WTC11 (cell line): ENCODE measurements at regions not wholly inside any gene's neighbourhood (a gene's known extent, or its start where the extent isn't known, plus 50 kb on each side); places are given as distances from the start of the nearest gene placed in this dataset.

Experiments
- ATAC-seq: fragments of 200-7000 bp; cut with Tn5 transposase; 2 replicates; pipeline ENCODE4 v1.10.0; 2021; ENCODE audit warnings: mild to moderate bottlenecking, moderate library complexity
- CTCF ChIA-PET: fragments of 300-600 bp; sonication (Branson Sonifier 250); formaldehyde crosslinking; loops from one replicate; lab custom pipeline; 2021; ENCODE audit warnings: antibody characterized with exemption; lab: Charles Lee
- POLR2A ChIA-PET: fragments of 350-600 bp; sonication (Branson Sonifier 250); formaldehyde crosslinking; loops from one replicate; lab custom pipeline; 2021; ENCODE audit warnings: antibody characterized with exemption; lab: Charles Lee
- DNase-seq: peaks from one replicate; pipeline ENCODE4 v3.0.0; 2021; ENCODE audit warnings: low spot score
- H3K27ac Mint-ChIP-seq: 2 replicates; pipeline ENCODE4 v1.8.0; 2021; ENCODE audit warnings: mixed read lengths
- H3K27me3 Mint-ChIP-seq: 2 replicates; pipeline ENCODE4 v1.8.0; 2021; ENCODE audit warnings: low read depth, mild to moderate bottlenecking, moderate library complexity, mixed read lengths
- H3K36me3 Mint-ChIP-seq: 2 replicates; pipeline ENCODE4 v1.8.0; 2021; ENCODE audit warnings: mixed read lengths
- H3K4me1 Mint-ChIP-seq: 2 replicates; pipeline ENCODE4 v1.8.0; 2022; ENCODE audit warnings: mixed read lengths
- H3K4me3 Mint-ChIP-seq: 2 replicates; pipeline ENCODE4 v1.8.0; 2021; ENCODE audit warnings: mild to moderate bottlenecking, moderate library complexity, mixed read lengths
- H3K9me3 Mint-ChIP-seq: 2 replicates; pipeline ENCODE4 v1.8.0; 2021; ENCODE audit warnings: mixed read lengths
- ESRRA ChIP-seq: sonication (generic); formaldehyde crosslinking; IDR thresholded peaks from 2 replicates; pipeline ENCODE4 v1.8.1; 2022; ENCODE audit warnings: mild to moderate bottlenecking, missing genetic modification reagents, borderline replicate concordance
- FOXJ3 ChIP-seq: sonication (generic); formaldehyde crosslinking; IDR thresholded peaks from 2 replicates; pipeline ENCODE4 v1.9.0; 2021; ENCODE audit warnings: missing genetic modification reagents, mild to moderate bottlenecking, borderline replicate concordance
- GABPB1 ChIP-seq: sonication (generic); formaldehyde crosslinking; IDR thresholded peaks from 2 replicates; pipeline ENCODE4 v1.8.1; 2023; ENCODE audit warnings: mild to moderate bottlenecking, missing genetic modification reagents
- GRHL2 ChIP-seq: fragments of 250-450 bp; sonication (Bioruptor Pico); IDR thresholded peaks from 2 replicates; pipeline ENCODE4 v1.8.0; 2022; ENCODE audit warnings: mild to moderate bottlenecking, moderate library complexity; ENCODE audit not compliant: insufficient replicate concordance, severe bottlenecking
- GTF2I ChIP-seq: fragments of 250-450 bp; sonication (Bioruptor Pico); conservative IDR thresholded peaks from 2 replicates; pipeline ENCODE4 v1.4.0; 2021; ENCODE audit warnings: mild to moderate bottlenecking
- JAZF1 ChIP-seq: fragments of 250-450 bp; sonication (Bioruptor Pico); IDR thresholded peaks from 2 replicates; pipeline ENCODE4 v1.9.0; 2021; ENCODE audit warnings: moderate library complexity, mild to moderate bottlenecking, inconsistent platforms
- NR2C2 ChIP-seq: sonication (generic); formaldehyde crosslinking; IDR thresholded peaks from 2 replicates; pipeline ENCODE4 v1.8.0; 2022; ENCODE audit warnings: mild to moderate bottlenecking, missing genetic modification reagents
- SMAD4 ChIP-seq: sonication (generic); formaldehyde crosslinking; IDR thresholded peaks from 2 replicates; pipeline ENCODE4 v1.8.0; 2022; ENCODE audit warnings: mild to moderate bottlenecking, missing genetic modification reagents
- TEAD1 ChIP-seq: sonication (generic); formaldehyde crosslinking; IDR thresholded peaks from 2 replicates; pipeline ENCODE4 v1.8.0; 2022; ENCODE audit warnings: mild to moderate bottlenecking, missing genetic modification reagents
- TEAD4 ChIP-seq: sonication (generic); formaldehyde crosslinking; IDR thresholded peaks from 2 replicates; pipeline ENCODE4 v1.8.0; 2022; ENCODE audit warnings: mild to moderate bottlenecking, missing genetic modification reagents
- TF ChIP-seq, protein P1 (sequence below): fragments of 200-600 bp; IDR thresholded peaks from 2 replicates; pipeline ENCODE4 v1.8.0; 2022; ENCODE audit warnings: antibody characterized with exemption
- TF ChIP-seq, protein P2 (sequence below): sonication (generic); formaldehyde crosslinking; IDR thresholded peaks from 2 replicates; pipeline ENCODE4 v1.8.1; 2023; ENCODE audit warnings: mild to moderate bottlenecking, missing genetic modification reagents
- TF ChIP-seq, protein P3 (sequence below): fragments of 250-450 bp; sonication (Bioruptor Pico); IDR thresholded peaks from 2 replicates; pipeline ENCODE4 v1.8.0; 2021; ENCODE audit warnings: mild to moderate bottlenecking
- TF ChIP-seq, protein P4 (sequence below): sonication (generic); formaldehyde crosslinking; IDR thresholded peaks from 2 replicates; pipeline ENCODE4 v1.8.0; 2022; ENCODE audit warnings: mild to moderate bottlenecking, missing genetic modification reagents
- TF ChIP-seq, protein P5 (sequence below): sonication (generic); formaldehyde crosslinking; IDR thresholded peaks from 2 replicates; pipeline ENCODE4 v1.8.1; 2022; ENCODE audit warnings: low read depth, missing genetic modification reagents, borderline replicate concordance
- TF ChIP-seq, protein P6 (sequence below): sonication (generic); formaldehyde crosslinking; IDR thresholded peaks from 2 replicates; pipeline ENCODE4 v1.8.1; 2022; ENCODE audit warnings: low read depth, mild to moderate bottlenecking, moderate library complexity, missing genetic modification reagents, borderline replicate concordance
- TF ChIP-seq, protein P7 (sequence below): sonication (generic); formaldehyde crosslinking; IDR thresholded peaks from 2 replicates; pipeline ENCODE4 v1.8.1; 2022; ENCODE audit warnings: mild to moderate bottlenecking, missing genetic modification reagents, moderate library complexity, borderline replicate concordance
- TF ChIP-seq, protein P8 (sequence below): sonication (generic); formaldehyde crosslinking; IDR thresholded peaks from 2 replicates; pipeline ENCODE4 v1.8.1; 2023; ENCODE audit warnings: mild to moderate bottlenecking, missing genetic modification reagents
- TF ChIP-seq, protein P9 (sequence below): sonication (generic); formaldehyde crosslinking; IDR thresholded peaks from 2 replicates; pipeline ENCODE4 v1.8.1; 2023; ENCODE audit warnings: mild to moderate bottlenecking, missing genetic modification reagents, moderate library complexity
- TF ChIP-seq, protein P10 (sequence below): sonication (generic); formaldehyde crosslinking; IDR thresholded peaks from 2 replicates; pipeline ENCODE4 v1.8.0; 2022; ENCODE audit warnings: mild to moderate bottlenecking, missing genetic modification reagents
- TF ChIP-seq, protein P11 (sequence below): sonication (generic); formaldehyde crosslinking; IDR thresholded peaks from 2 replicates; pipeline ENCODE4 v1.8.1; 2022; ENCODE audit warnings: mild to moderate bottlenecking, moderate library complexity, missing genetic modification reagents

DNA sequence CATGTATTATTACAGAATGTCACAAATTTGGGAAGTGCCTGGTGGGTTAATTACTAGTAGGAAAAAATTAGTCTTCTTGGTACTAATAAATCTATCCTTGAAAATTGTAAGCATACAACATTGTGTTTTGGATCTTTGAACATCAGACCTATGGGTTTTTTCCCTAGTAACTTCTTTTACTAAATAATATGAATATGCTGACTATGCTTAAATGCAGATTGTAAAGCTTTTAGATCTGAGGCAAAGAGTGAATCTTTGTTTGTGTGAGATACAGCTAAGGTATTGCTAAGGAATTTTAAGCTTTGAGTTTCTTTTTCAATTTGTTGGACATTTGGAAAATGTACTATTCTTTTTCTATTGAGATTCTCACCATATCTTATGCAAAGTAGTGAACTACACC is 390.6 kb upstream of the CCNH start (continued):
- TF ChIP-seq, protein P1, sequence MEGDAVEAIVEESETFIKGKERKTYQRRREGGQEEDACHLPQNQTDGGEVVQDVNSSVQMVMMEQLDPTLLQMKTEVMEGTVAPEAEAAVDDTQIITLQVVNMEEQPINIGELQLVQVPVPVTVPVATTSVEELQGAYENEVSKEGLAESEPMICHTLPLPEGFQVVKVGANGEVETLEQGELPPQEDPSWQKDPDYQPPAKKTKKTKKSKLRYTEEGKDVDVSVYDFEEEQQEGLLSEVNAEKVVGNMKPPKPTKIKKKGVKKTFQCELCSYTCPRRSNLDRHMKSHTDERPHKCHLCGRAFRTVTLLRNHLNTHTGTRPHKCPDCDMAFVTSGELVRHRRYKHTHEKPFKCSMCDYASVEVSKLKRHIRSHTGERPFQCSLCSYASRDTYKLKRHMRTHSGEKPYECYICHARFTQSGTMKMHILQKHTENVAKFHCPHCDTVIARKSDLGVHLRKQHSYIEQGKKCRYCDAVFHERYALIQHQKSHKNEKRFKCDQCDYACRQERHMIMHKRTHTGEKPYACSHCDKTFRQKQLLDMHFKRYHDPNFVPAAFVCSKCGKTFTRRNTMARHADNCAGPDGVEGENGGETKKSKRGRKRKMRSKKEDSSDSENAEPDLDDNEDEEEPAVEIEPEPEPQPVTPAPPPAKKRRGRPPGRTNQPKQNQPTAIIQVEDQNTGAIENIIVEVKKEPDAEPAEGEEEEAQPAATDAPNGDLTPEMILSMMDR: no peak
- TF ChIP-seq GTF2I (CRISPR knock-in tag) (no peak), SMAD4 (no peak), NR2C2 (CRISPR knock-in tag) (no peak)
- TF ChIP-seq, protein P2, sequence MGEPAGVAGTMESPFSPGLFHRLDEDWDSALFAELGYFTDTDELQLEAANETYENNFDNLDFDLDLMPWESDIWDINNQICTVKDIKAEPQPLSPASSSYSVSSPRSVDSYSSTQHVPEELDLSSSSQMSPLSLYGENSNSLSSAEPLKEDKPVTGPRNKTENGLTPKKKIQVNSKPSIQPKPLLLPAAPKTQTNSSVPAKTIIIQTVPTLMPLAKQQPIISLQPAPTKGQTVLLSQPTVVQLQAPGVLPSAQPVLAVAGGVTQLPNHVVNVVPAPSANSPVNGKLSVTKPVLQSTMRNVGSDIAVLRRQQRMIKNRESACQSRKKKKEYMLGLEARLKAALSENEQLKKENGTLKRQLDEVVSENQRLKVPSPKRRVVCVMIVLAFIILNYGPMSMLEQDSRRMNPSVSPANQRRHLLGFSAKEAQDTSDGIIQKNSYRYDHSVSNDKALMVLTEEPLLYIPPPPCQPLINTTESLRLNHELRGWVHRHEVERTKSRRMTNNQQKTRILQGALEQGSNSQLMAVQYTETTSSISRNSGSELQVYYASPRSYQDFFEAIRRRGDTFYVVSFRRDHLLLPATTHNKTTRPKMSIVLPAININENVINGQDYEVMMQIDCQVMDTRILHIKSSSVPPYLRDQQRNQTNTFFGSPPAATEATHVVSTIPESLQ: no peak
- TF ChIP-seq, protein P3, sequence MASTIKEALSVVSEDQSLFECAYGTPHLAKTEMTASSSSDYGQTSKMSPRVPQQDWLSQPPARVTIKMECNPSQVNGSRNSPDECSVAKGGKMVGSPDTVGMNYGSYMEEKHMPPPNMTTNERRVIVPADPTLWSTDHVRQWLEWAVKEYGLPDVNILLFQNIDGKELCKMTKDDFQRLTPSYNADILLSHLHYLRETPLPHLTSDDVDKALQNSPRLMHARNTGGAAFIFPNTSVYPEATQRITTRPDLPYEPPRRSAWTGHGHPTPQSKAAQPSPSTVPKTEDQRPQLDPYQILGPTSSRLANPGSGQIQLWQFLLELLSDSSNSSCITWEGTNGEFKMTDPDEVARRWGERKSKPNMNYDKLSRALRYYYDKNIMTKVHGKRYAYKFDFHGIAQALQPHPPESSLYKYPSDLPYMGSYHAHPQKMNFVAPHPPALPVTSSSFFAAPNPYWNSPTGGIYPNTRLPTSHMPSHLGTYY (CRISPR knock-in tag): no peak
- TF ChIP-seq, protein P4, sequence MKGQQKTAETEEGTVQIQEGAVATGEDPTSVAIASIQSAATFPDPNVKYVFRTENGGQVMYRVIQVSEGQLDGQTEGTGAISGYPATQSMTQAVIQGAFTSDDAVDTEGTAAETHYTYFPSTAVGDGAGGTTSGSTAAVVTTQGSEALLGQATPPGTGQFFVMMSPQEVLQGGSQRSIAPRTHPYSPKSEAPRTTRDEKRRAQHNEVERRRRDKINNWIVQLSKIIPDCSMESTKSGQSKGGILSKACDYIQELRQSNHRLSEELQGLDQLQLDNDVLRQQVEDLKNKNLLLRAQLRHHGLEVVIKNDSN (CRISPR knock-in tag): no peak

DNA sequence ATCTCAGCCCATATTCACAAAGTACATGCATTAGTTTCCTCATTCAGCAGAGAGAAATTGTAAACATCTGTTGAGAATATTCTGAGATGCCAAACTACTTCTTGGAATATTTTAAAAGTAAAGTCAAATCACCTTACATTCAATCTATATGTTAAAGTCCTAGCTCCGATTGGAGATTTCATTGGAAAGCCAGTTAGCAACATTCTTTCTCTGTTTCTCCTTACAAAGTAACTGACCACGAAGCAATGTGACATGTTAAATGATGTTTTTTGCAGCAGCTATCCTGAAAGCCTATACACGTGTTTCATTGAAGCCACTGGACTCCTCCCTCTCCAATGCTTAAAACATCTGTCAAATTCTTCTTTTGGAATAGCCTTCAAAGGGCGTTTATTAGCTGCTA is 379.1 kb upstream of the CCNH start:
- DNase-seq (no peak), ATAC-seq (no peak)
- peaks cover 67% of the 10 kb centered on the region for H3K27me3 Mint-ChIP-seq
- no peak overlapping the region for H3K27ac Mint-ChIP-seq
- peaks cover 20% of the 10 kb centered on the region for H3K4me1 Mint-ChIP-seq
- H3K4me3 Mint-ChIP-seq: no peak overlapping the region
- no peaks in the 10 kb centered on the region for H3K9me3 Mint-ChIP-seq
- ChIA-PET CTCF (interaction anchor here (0.9 to 1.2 kb wide), 2 partner anchors 10 to 888 kb away, joined by 3 to 7 read pairs; no protein-coding TSS in a partner anchor), POLR2A (no interaction called here)
- H3K36me3 Mint-ChIP-seq: no peaks in the 10 kb centered on the region
- no peak for TF ChIP-seq GABPB1 (CRISPR knock-in tag)
- TF ChIP-seq, protein P5, sequence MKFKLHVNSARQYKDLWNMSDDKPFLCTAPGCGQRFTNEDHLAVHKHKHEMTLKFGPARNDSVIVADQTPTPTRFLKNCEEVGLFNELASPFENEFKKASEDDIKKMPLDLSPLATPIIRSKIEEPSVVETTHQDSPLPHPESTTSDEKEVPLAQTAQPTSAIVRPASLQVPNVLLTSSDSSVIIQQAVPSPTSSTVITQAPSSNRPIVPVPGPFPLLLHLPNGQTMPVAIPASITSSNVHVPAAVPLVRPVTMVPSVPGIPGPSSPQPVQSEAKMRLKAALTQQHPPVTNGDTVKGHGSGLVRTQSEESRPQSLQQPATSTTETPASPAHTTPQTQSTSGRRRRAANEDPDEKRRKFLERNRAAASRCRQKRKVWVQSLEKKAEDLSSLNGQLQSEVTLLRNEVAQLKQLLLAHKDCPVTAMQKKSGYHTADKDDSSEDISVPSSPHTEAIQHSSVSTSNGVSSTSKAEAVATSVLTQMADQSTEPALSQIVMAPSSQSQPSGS (CRISPR knock-in tag): no peak
- no peak for TF ChIP-seq TEAD4 (CRISPR knock-in tag)
- TF ChIP-seq, protein P6, sequence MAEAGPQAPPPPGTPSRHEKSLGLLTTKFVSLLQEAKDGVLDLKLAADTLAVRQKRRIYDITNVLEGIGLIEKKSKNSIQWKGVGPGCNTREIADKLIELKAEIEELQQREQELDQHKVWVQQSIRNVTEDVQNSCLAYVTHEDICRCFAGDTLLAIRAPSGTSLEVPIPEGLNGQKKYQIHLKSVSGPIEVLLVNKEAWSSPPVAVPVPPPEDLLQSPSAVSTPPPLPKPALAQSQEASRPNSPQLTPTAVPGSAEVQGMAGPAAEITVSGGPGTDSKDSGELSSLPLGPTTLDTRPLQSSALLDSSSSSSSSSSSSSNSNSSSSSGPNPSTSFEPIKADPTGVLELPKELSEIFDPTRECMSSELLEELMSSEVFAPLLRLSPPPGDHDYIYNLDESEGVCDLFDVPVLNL (CRISPR knock-in tag): no peak
- TF ChIP-seq, protein P7, sequence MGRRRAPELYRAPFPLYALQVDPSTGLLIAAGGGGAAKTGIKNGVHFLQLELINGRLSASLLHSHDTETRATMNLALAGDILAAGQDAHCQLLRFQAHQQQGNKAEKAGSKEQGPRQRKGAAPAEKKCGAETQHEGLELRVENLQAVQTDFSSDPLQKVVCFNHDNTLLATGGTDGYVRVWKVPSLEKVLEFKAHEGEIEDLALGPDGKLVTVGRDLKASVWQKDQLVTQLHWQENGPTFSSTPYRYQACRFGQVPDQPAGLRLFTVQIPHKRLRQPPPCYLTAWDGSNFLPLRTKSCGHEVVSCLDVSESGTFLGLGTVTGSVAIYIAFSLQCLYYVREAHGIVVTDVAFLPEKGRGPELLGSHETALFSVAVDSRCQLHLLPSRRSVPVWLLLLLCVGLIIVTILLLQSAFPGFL (CRISPR knock-in tag): no peak
- TF ChIP-seq ESRRA: no peak
- TF ChIP-seq, protein P8, sequence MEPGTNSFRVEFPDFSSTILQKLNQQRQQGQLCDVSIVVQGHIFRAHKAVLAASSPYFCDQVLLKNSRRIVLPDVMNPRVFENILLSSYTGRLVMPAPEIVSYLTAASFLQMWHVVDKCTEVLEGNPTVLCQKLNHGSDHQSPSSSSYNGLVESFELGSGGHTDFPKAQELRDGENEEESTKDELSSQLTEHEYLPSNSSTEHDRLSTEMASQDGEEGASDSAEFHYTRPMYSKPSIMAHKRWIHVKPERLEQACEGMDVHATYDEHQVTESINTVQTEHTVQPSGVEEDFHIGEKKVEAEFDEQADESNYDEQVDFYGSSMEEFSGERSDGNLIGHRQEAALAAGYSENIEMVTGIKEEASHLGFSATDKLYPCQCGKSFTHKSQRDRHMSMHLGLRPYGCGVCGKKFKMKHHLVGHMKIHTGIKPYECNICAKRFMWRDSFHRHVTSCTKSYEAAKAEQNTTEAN (CRISPR knock-in tag): no peak
- no peak for TF ChIP-seq FOXJ3 (CRISPR knock-in tag)
- TF ChIP-seq, protein P9, sequence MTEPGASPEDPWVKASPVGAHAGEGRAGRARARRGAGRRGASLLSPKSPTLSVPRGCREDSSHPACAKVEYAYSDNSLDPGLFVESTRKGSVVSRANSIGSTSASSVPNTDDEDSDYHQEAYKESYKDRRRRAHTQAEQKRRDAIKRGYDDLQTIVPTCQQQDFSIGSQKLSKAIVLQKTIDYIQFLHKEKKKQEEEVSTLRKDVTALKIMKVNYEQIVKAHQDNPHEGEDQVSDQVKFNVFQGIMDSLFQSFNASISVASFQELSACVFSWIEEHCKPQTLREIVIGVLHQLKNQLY (CRISPR knock-in tag): no peak
- TF ChIP-seq TEAD1 (CRISPR knock-in tag): no peak
- TF ChIP-seq GRHL2: no peak
- TF ChIP-seq, protein P10, sequence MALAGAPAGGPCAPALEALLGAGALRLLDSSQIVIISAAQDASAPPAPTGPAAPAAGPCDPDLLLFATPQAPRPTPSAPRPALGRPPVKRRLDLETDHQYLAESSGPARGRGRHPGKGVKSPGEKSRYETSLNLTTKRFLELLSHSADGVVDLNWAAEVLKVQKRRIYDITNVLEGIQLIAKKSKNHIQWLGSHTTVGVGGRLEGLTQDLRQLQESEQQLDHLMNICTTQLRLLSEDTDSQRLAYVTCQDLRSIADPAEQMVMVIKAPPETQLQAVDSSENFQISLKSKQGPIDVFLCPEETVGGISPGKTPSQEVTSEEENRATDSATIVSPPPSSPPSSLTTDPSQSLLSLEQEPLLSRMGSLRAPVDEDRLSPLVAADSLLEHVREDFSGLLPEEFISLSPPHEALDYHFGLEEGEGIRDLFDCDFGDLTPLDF (CRISPR knock-in tag): no peak
- TF ChIP-seq, protein P11, sequence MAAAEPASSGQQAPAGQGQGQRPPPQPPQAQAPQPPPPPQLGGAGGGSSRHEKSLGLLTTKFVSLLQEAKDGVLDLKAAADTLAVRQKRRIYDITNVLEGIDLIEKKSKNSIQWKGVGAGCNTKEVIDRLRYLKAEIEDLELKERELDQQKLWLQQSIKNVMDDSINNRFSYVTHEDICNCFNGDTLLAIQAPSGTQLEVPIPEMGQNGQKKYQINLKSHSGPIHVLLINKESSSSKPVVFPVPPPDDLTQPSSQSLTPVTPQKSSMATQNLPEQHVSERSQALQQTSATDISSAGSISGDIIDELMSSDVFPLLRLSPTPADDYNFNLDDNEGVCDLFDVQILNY: no peak
- TF ChIP-seq JAZF1 (CRISPR knock-in tag): no peak
